Astrocyte of the spinal cord (primary cell): ENCODE measurements at regions not wholly inside any gene's neighbourhood (a gene's known extent, or its start where the extent isn't known, plus 50 kb on each side); places are given as distances from the start of the nearest gene placed in this dataset.

Experiments used
- DNase-seq: peaks from one replicate; pipeline ENCODE4 v3.0.0; 2011; ENCODE audit warnings: low read depth, low spot score
- H3K4me3 ChIP-seq: 2 replicates; pipeline ENCODE4 v1.5.1; 2011; ENCODE audit warnings: low read depth, mild to moderate bottlenecking, low read length, moderate library complexity
- CTCF ChIP-seq: IDR thresholded peaks from 2 replicates; pipeline ENCODE4 v1.5.1; 2012; ENCODE audit warnings: low read depth, mild to moderate bottlenecking, low read length, inconsistent platforms
- in situ Hi-C: cut with HindIII; loops from 2 replicates; pipeline ENCODE4 v1.10.0; 2017; ENCODE audit warnings: low sequenced_read_pairs

GRCh38 chr10:90199513-90199912 is 498.1 kb downstream of the KIF20B start:
- H3K4me3 ChIP-seq = no peak overlapping the region
- in situ Hi-C loops = no loop called here
- TF ChIP-seq CTCF = no peak
- no peak for DNase-seq

GRCh38 chr10:90204131-90204955 is 503.0 kb downstream of the KIF20B start:
- H3K4me3 ChIP-seq = no peak overlapping the region
- no peak for TF ChIP-seq CTCF
- in situ Hi-C loops = no loop called here

GRCh38 chr10:90204956-90205314 is 503.5 kb downstream of the KIF20B start:
- no peak for TF ChIP-seq CTCF
- peak; percentile 83 for DNase-seq
- in situ Hi-C loops = no loop called here
- no peak overlapping the region for H3K4me3 ChIP-seq

More at GRCh38 chr10:90204131-90204955, 503.0 kb downstream of the KIF20B start:
- DNase-seq = no peak

- DNase-seq = no peak
- in situ Hi-C loops = no loop called here
- H3K4me3 ChIP-seq = no peak overlapping the region
- TF ChIP-seq CTCF = no peak
Observed at GRCh38 chr10:90205340-90205739, 503.9 kb downstream of the KIF20B start.

- no peak for DNase-seq
- H3K4me3 ChIP-seq = no peak overlapping the region
- no peak for TF ChIP-seq CTCF
- in situ Hi-C loops = no loop called here
Observed at GRCh38 chr10:90213346-90213745, 512.0 kb downstream of the KIF20B start.

GRCh38 chr10:90218846-90219245 is 517.5 kb downstream of the KIF20B start:
- in situ Hi-C loops = no loop called here
- DNase-seq = no peak
- no peak for TF ChIP-seq CTCF
- no peak overlapping the region for H3K4me3 ChIP-seq
